ENCODE measurements at regions not wholly inside any gene's neighbourhood (a gene's known extent, or its start where the extent isn't known, plus 50 kb on each side); places are given as distances from the start of the nearest gene placed in this dataset.
A peak's percentile ranks its signal among the peaks of the same experiment; 100 is the strongest.

DNA sequence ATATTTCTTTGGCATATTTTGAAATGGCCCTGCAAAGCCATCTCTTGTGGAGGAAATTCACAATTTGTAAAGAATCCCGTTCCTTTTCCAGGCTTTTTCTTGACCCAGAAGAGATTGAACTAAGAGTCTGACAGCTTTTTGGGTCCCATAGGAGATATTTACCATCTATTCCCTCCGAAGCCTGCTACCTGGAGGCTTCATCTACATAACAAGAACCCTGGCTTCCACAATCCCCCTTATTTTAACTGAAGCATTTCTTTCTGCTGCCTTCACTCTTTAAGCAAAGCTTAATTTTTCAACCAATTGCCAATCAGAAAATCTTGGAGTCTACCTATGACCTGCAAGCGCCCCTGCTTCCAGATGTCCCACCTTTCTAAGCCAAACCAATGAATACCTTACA is 248.1 kb upstream of the GADL1 start:
- no peak for DNase-seq (ENCODE audit: low read depth)

DNA sequence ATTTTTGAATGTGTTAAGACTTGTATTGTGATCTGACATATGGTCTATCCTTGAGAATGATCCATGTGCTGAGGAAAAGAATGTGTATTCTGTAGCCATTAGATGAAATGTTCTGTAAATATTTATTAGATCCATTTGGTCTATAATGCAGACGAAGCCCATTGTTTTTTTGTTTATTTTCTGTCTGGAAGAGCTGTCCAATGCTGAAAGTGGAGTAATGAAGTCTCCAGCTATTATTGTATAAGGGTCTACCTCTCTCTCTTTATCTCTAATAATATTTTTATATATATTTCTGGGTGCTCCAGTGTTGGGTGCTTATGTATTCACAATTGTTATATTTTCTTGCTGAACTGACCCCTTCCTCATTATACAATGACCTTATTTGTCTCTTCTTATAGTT is 250.6 kb upstream of the GADL1 start:
- no peak for DNase-seq (ENCODE audit: low read depth)

DNA sequence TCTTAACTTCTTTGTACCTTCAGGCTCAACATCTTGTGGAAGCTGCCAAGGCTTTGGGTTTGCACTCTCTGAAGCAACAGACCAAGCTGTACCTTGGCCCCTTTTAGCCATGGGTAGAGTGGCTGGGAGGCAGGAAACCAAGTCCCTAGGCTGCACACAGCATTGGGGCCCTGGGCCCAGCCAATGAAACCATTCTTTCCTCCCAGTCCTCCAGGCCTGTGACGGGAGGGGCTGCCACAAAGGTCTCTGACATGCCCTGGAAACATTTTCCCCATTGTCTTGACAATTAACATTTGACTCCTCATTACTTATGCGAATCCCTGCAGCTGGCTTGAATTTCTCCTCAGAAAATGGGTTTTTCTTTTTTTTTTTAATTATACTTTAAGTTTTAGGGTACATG is 253.1 kb upstream of the GADL1 start:
- no peak for DNase-seq (ENCODE audit: low read depth)

DNA sequence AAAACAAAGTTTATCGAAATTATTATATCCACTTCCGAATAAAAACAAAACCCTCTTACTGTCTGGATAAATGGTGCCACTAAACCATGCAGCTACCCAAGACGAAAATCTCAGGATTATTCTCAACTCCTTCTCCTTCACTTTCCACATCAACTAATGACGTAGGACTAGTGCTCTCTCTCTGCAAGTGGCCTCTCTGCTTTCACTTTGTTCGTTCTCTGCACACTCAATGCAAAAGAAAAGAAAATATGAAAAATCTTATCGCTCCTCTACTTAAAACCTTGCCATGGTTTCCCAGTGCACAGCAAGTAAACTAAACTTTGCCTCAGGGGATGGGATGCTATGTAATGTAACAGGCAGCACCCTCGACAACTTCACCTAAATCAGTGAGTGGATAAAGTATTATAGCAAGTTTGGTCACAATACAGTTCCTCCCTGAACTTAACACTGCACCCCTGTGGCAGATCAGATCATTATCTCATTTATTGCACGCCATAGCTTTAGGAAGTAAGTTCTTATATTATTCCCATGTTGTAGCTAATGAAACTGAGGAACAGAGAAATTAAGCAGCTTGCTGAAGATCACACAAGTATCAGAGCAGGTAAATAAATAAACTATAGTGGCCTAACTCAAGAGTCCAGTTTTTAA is 262.7 kb upstream of the GADL1 start:
- DNase-seq (ENCODE audit: low read depth) = no peak

DNA sequence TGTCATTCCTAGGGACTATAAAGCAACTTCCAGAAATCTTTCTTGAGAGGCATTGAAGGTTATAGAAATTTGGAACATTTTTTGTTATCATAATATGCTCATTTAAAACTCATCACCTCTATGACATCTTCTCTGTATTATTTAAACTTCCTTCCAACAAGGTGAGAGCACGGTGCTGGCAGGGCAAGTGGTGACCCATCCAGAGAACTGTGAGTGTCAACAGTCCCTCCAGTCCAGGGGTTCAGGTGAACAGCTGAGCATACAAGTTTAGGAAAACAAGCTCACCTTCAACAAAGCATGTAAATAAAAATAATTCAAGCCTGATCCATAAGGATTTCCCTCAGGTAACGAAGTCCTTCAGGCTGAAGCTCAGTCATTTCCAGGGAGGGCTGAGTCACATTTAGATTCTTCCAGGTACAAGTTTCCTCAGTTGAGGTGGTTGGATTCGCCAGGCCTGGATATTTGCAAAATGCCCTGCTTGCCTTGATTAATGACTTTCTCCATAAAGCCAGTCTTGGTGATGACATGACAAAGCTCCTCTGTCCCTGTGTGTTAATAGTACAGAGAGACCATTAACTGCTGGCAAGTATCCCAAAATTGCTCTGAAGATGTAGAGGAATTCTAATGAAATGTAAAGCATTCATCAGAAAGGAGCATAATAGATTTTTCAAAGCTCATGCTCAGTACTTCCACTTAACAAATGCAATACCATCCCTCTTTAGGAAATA is 263.6 kb upstream of the GADL1 start:
- peak; percentile 12 for DNase-seq (ENCODE audit: low read depth)

DNA sequence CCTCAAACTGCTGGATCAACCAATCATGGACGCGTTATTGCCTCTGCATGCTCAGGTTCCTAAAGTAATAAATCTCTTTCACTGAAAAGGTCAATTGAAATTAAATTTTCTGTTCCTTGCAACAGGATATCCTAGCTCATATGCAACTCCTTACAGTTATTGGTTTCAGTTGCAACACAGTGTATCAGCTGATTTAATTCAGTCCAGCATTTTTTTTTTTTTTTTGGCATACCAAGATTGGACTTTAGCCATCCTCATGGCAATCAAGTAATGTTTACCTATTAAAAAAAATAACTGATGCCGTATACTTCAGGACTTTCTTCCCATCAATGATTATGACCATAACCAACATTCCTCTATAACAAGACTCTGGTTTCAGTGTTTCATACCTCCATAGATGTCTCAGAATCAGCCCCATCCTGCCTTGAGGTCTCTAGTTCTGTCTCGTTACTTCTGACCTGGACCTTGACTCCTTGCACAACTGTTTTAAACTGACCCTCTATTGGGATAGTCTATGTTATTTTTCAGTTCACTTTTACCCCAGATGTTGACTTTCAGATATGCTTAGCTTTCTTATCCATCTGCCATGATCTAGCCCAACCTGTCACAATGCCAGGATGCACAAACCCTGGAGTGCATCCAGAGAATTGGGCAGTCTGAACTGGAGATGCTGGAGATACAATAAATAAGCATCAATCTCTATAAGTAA is 265.0 kb upstream of the GADL1 start:
- DNase-seq (ENCODE audit: low read depth) = no peak

DNA sequence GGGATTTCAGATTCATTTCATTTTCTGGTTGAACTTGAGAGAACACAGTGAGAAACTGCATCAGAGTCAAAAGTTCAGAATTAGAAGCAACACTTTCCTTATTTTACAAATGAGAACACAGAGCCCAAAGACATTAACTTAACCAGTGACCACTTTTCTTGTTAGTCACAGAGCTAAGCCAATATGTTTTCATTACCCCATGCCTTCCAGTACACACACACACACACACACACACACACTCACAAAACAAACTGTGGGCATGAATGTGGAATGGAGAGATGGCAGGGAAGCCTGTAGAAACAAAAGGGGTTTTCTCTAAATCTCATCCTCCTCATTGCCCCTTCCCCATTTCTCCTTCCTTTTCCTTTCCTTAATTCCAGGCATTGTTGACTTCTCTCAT is 267.4 kb upstream of the GADL1 start:
- DNase-seq (ENCODE audit: low read depth) = no peak

DNA sequence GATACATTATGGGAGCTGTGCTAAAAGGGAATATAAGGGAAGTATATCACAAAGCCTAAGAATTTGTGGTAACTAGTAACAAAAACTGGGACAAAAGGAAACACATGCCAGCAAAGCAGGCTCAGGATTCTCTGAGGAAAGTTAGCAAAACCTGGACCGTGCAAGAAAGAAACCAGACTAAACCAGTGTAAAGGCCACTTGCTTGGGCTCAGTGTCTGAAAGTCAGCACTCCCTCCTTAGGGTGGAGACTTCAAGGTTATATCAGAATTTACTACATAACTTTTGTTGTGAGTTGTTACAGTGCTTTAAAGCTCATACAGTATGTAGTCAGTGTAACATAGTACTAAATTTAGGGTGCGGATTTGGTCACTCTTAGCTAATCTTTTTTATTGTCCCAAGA is 269.9 kb upstream of the GADL1 start:
- no peak for DNase-seq (ENCODE audit: low read depth)

DNA sequence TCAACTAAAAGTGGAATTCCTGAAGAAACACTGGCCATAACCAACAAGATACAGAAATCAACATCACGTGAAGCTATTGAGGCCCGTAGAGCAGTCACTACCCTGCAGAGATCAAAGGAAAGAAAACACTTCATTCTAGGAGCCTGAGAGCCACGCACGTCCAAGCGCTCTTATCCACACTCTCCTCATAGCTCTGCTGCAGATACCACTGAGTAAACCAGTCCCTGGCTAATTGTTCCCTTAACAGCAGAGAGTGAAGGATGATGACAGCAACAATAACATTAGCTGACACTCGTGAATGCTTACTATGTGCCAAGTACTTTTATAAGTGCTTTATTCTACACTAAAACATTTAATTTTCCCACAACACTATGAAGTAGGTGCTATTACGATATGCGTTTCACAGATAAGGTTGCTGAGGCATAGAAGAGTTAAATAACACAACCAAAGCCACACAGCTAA is 271.0 kb upstream of the GADL1 start:
- DNase-seq (ENCODE audit: low read depth) = peak; percentile 21

DNA sequence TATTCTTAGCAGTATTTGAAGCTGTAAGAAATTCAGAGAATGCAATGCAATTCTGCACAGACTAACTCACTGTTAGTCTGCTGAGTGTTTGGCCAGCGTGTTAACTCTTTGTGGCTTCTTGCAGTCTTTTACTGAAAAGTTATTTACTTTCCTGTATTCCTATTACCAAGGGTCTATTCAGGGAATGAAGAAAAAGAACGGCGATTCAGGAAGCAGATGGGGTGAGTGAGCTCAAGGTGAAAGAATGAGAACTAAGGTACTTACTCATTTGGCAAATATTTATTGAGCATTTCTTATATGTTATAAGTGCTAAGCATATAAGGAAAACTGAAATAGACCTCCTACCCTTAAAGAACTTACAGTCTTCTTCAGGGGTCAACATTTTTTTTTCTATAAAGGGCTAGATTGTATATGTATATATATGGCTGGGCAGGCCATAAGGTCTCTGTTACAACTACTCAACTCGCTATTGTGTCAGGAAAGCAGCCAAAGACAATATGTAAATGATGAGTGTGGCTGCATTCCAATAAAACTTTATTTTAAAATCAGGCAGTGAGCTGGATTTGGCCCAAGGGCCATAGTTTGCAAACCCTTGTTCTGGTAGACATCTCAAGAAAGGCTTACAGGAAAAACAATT is 271.9 kb upstream of the GADL1 start:
- peak; percentile 74 for DNase-seq (ENCODE audit: low read depth)

DNA sequence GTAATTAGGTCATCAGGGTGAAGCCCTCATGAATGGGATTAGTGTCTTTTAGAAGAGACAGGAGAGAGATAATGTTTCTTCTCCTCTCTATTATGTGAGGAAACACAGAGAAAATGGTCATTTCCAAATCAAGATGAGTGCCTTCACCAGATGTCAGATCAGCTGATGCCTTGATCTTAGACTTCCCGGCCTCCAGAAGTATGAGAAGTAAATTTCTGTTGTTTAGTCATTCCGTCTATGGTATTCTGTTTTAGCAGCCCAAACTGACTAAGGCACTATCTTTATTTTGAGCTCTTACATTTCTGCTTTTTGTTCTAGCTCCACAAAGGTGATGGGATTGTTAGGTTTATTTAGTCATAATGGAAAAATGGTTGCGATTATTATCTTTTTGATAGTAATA is 273.2 kb upstream of the GADL1 start:
- peak; percentile 37 for DNase-seq (ENCODE audit: low read depth)

DNA sequence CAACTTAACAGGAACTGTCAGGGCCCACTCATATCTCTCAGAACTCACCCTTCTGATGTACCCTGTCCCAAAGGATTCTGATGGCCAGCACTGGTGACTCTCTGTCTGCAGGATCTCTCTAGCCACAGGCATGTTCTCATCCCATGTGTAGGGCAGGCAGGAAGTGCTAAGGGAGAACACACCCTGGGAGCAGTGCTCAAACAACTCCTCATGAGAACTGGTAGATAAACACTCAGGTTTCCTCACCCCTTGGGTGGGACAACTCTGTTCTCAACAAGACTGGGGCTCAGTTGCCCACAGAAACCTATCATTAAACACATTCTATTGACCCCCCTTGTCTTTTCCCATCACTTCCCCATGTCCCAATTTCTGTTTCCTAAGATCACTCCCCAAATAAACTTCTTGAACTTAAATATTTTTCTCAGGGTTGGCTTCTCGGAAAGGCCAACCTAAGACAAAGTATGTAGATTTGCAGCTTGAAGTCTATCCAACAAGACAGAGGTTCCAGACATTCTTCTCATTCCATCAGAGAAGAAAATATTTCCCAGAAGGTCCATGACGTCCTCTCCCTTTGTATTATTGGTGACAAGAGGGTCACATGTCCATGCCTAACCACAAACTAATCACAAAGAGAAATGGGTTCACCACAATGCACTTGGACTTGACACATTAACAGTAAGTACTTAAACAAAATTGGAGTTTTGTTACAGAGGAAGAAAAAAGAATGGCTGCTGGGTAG is 276.6 kb upstream of the GADL1 start:
- DNase-seq (ENCODE audit: low read depth) = peak; percentile 95

DNA sequence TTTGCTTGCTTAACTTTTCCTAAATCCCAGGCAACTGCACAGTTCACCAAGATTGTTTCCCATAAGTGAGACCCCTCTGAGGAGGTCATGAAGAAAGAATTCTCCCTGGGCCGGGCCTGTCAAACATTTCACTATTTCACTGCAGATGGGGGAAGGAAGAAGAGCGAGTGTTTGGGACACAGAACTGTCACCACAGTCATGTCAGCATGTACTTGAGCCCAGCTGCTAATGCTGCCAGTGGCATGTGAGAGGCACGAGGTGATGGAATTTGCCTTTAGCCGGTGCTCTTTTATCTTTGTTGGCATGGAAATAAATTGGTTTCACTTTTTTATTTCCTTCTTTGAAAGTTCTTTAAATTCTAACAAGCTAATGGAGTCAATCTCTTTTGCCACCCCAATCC is 277.9 kb upstream of the GADL1 start:
- no peak for DNase-seq (ENCODE audit: low read depth)

DNA sequence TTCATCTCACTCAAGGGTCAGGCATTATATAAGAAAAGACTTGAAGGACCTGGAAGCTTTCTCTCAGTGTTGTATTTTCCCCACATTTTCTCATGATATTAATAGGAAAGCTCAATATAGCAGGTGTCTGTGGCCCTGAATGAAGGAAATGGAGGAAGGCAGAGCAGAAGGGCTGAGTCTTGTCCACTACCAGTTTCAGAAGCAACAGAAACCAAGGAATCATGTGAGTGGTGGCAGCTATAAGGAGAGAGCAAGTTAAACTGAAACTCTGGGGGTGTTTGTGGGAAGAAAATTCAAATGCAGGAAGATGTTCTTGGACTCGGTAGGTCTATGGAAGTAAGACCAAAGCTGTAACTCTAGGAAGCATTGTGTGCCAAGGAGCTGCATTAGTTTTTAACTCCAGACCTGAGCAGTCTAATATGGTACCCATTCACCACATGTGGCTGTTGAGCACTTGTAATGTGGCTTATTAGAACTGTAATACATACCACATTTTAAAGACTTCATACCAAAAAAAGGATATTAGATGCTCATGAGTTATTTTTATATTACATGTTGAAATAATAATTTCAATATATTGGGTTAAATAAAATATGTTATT is 278.8 kb upstream of the GADL1 start:
- DNase-seq (ENCODE audit: low read depth) = no peak

DNA sequence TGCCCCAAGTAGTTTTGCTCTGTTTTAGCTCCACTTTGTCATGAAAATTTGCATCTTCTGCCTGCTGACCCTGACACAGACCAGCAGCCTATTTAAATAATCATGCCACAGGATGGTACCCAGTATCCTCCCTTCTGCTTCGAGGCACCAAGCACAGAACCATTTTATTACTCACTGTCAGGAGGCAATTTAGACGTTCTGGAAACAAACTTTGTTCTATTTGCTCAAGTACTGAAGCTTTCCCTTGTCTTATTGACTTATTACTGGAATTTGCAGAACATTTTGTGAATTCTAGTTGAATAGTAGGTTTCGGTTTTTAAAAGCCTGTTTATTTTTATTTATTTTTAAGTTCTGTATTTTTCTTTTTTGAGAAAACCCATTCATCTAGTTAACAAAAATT is 279.6 kb upstream of the GADL1 start:
- peak; percentile 44 for DNase-seq (ENCODE audit: low read depth)

DNA sequence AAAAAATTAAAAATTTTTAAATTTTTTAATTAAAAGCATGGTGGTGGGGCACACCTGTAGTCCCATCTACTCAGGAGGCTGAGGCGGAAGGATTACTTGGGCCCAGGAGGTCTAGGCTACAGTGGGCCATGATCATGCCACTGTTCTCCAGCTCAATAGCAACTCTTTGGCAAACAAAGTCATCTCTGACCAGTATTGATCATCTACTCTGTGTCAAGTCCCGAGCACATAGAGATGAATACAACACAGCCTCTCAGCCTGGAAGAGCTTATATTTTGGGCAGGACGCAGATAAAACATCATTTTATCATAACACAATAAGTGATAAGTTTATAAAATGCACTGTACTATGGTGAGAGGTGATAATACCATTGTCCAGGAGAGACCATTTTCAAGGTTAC is 281.6 kb upstream of the GADL1 start:
- DNase-seq (ENCODE audit: low read depth) = no peak

DNA sequence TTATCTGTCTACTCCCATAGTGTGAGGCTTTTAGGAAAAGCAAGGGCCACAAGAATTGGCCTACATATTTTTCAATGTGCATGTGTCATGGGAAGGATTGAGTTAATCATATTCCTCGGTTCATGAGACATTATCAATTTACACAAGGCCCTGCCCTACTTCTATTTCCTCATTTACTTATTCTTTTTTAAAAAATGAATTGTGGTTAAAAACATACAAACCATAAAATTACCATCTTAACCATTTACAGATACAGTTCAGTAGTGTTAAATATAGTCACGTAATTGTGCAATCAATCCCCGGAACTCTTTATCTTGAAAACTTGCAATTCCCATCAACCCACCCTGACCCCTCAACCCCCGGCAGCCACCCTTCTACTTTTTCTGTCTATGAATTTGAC is 284.0 kb upstream of the GADL1 start:
- DNase-seq (ENCODE audit: low read depth) = no peak

DNA sequence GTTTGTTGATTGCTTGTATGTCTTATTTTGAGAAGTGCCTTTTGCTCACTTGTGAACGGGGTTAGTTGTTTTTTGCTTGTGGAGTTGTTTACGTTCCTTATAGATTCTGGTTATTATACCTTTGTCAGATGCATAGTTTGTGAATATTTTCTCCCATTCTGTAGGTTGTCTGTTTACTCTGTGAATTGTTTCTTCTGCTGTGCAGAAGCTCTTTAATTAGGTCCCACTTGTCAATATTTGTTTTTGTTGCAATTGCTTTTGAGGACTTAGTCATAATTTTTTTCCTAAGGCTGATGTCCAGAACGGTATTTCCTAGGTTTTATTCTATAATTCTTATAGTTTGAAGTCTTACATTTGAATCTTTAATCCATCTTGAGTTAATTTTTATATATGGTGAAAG is 285.3 kb upstream of the GADL1 start:
- DNase-seq (ENCODE audit: low read depth) = no peak

DNA sequence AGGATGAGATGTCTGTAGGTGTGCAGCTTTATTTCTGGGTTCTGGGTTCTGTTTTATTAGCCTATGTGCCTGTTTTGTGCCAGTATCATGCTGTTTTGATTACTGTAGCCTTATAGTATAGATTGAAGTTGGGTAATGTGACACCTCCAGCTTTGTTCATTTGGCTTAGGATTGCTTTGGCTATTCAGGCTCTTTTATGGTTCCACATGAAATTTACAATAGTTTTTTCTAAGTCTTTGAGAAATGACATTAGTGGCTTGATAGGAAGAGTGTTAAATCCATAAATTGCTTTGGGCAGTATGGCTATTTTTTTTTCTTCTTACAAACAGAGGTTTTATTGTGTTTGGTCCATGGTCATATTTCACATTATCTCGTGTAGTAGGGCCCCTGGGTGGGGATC is 285.8 kb upstream of the GADL1 start:
- no peak for DNase-seq (ENCODE audit: low read depth)

DNA sequence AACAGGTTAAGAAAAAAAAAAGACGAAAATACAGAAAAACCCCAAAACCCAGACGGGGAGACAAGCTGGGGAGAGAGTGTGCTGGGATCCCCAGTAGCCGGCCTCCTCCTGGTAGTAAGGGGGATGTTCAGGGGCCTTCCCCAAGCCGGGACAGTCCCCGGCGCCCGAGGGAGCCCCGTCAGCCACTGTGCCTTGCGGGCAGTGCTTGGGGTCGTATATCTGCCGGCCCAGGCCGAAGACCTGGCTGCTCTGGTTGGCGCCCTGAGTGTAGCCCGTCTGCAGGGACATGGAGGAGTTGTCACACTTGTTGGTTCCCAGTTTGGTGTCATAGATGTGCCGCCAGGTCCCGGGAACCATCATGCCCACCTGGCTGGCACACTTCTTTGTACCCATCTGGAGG is 287.2 kb upstream of the GADL1 start:
- no peak for DNase-seq (ENCODE audit: low read depth)

DNA sequence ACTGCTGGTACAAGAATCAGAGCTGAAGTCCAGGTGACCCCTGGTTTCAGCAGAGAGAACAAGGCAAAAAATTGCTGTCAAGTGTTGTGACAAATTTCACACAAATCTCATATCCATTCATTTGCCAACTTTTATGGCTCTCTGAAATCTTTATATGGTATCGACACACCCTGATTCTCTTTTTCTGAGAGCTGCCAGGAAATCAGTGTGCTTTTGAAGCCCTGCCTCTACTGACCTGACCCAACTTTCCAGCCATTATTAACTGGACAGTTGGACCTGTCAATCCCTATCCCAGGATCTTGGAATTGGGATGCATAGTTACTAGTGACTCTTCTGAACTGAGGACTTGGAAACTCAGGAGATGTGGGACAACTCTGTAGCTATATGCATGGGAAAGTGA is 288.2 kb upstream of the GADL1 start:
- no peak for DNase-seq (ENCODE audit: low read depth)

Measured in amniotic epithelial cell (primary cell).